ENCODE measurements at regions not wholly inside any gene's neighbourhood (a gene's known extent, or its start where the extent isn't known, plus 50 kb on each side); places are given as distances from the start of the nearest gene placed in this dataset.

GRCh38 chr5:121726991-121727390 is 124.7 kb upstream of the FTMT start:
- DNase-seq: no peak
- H3K27ac ChIP-seq: no peak overlapping the region
- peaks cover 0 to under 1% (median 0%) of the 10 kb centered on the region in 12 donors for H3K9me3 ChIP-seq
- H3K36me3 ChIP-seq: no peaks in the 10 kb centered on the region
- TF ChIP-seq CTCF (IDR thresholded peaks at IDR 0.05) (no peak), POLR2A (IDR thresholded peaks at IDR 0.05) (no peak)
- WGBS, 4 donors: 77 to 91% (median 85%) methylated on average over 8 of the region's 8 CpGs
- intact Hi-C loops (cut with DNase I): no loop called here
- H3K4me1 ChIP-seq: peaks cover 0 to 9% (median 0%) of the 10 kb centered on the region in 12 donors
- H3K4me3 ChIP-seq: no peak overlapping the region
- H3K27me3 ChIP-seq: no peaks in the 10 kb centered on the region
- ATAC-seq: no peak

GRCh38 chr5:121731377-121731776 is 120.3 kb upstream of the FTMT start:
- H3K27me3 ChIP-seq: no peaks in the 10 kb centered on the region
- H3K36me3 ChIP-seq: no peaks in the 10 kb centered on the region
- H3K4me3 ChIP-seq: no peak overlapping the region
- H3K27ac ChIP-seq: peak overlapping the region in 7 of 12 donors; percentile 11 to 89 (median 64)
- intact Hi-C loops (cut with DNase I): no loop called here
- DNase-seq (peak in 4 of 5 donors; percentile 20 to 36 (median 26)), ATAC-seq (peak; percentile 96 to 99 (median 98))
- no peaks in the 10 kb centered on the region for H3K9me3 ChIP-seq
- H3K4me1 ChIP-seq: peaks cover 0 to 12% (median 0%) of the 10 kb centered on the region in 12 donors
- TF ChIP-seq POLR2A (IDR thresholded peaks at IDR 0.05) (no peak), CTCF (IDR thresholded peaks at IDR 0.05) (no peak)
- 12 to 21% (median 19%) methylated on average over 3 of the region's 3 CpGs for WGBS, 4 donors

GRCh38 chr5:121735618-121736017 is 116.1 kb upstream of the FTMT start:
- no peak for ATAC-seq
- peaks cover 0 to 12% (median 0%) of the 10 kb centered on the region in 12 donors for H3K9me3 ChIP-seq
- no peaks in the 10 kb centered on the region for H3K27me3 ChIP-seq
- no peaks in the 10 kb centered on the region for H3K36me3 ChIP-seq
- no peak for TF ChIP-seq POLR2A (IDR thresholded peaks at IDR 0.05)
- no peak for TF ChIP-seq CTCF (IDR thresholded peaks at IDR 0.05)
- no peak overlapping the region for H3K27ac ChIP-seq
- 76 to 89% (median 84%) methylated on average over 2 of the region's 2 CpGs for WGBS, 4 donors
- intact Hi-C loops (cut with DNase I): no loop called here
- H3K4me3 ChIP-seq: no peak overlapping the region
- DNase-seq: no peak
- H3K4me1 ChIP-seq: peaks cover 0 to 12% (median 0%) of the 10 kb centered on the region in 12 donors

GRCh38 chr5:121737120-121737519 is 114.6 kb upstream of the FTMT start:
- no peak for TF ChIP-seq CTCF (IDR thresholded peaks at IDR 0.05)
- TF ChIP-seq POLR2A (IDR thresholded peaks at IDR 0.05): no peak
- H3K4me3 ChIP-seq: no peak overlapping the region
- no peaks in the 10 kb centered on the region for H3K27me3 ChIP-seq
- intact Hi-C loops (cut with DNase I): no loop called here
- 90 to 96% (median 93%) methylated on average over 2 of the region's 2 CpGs for WGBS, 4 donors
- ATAC-seq (no peak), DNase-seq (no peak)
- peaks cover 0 to 1% (median 0%) of the 10 kb centered on the region in 12 donors for H3K4me1 ChIP-seq
- no peaks in the 10 kb centered on the region for H3K36me3 ChIP-seq
- H3K27ac ChIP-seq: no peak overlapping the region
- peaks cover 0 to 16% (median 0%) of the 10 kb centered on the region in 12 donors for H3K9me3 ChIP-seq

All from heart left ventricle (tissue), 16 donors.